HEK293 (cell line): ENCODE measurements at regions not wholly inside any gene's neighbourhood (a gene's known extent, or its start where the extent isn't known, plus 50 kb on each side); places are given as distances from the start of the nearest gene placed in this dataset.

Source experiments
- CTCF ChIA-PET: fragments of 350-600 bp; formaldehyde crosslinking; extraction: SDS; loops from one replicate; lab custom pipeline; 2021; ENCODE audit warnings: antibody characterized with exemption; lab: Yijun Ruan, JAX
- POLR2A ChIA-PET: fragments of 300-600 bp; formaldehyde crosslinking; extraction: SDS; loops from one replicate; lab custom pipeline; 2020; ENCODE audit warnings: antibody characterized with exemption, inconsistent platforms; lab: Yijun Ruan, JAX
- H3K27ac ChIP-seq: fragments of 200-500 bp; sonication (Bioruptor generic); 2 replicates; pipeline ENCODE4 v1.5.1; 2014; ENCODE audit warnings: low read depth, low read length, control low read depth, inconsistent platforms; ENCODE audit errors: extremely low read depth
- H3K36me3 ChIP-seq, 2 experiments: fragments of 200-500 bp in 1 of 2; sonication (Bioruptor generic) in 1 of 2; 1 replicate in 1 of 2; 2 replicates in 1 of 2; pipeline ENCODE4 v1.5.1; 2014 to 2017; ENCODE audit warnings: inconsistent platforms in 2 of 2, low read length in 2 of 2; ENCODE audit not compliant: control insufficient read depth in 2 of 2, insufficient read depth in 1 of 2
- H3K4me1 ChIP-seq: fragments of 200-500 bp; sonication (Bioruptor generic); 2 replicates; pipeline ENCODE4 v1.5.1; 2014; ENCODE audit warnings: mild to moderate bottlenecking, low read length, inconsistent platforms; ENCODE audit not compliant: control insufficient read depth, insufficient read depth
- H3K4me3 ChIP-seq: 2 replicates; pipeline ENCODE4 v1.5.1; 2011; ENCODE audit warnings: low read depth, mild to moderate bottlenecking, control low read depth, low read length, moderate library complexity
- H3K9me3 ChIP-seq: fragments of 200-500 bp; sonication (Bioruptor generic); 2 replicates; pipeline ENCODE4 v1.5.1; 2014; ENCODE audit warnings: low read depth, low read length, inconsistent platforms; ENCODE audit not compliant: control insufficient read depth, insufficient read depth
- ZBTB10 ChIP-seq: fragments of 450-650 bp; formaldehyde crosslinking; IDR thresholded peaks from 2 replicates; pipeline ENCODE4 v1.5.1; 2016; ENCODE audit warnings: missing biosample characterization, missing genetic modification characterization
- ZBTB11 ChIP-seq: fragments of 450-650 bp; formaldehyde crosslinking; conservative IDR thresholded peaks from 2 replicates; pipeline ENCODE4 v1.5.1; 2016; ENCODE audit warnings: low read depth, missing biosample characterization, missing genetic modification characterization
- ZBTB21 ChIP-seq: fragments of 450-650 bp; formaldehyde crosslinking; IDR thresholded peaks from 2 replicates; pipeline ENCODE4 v1.5.1; 2017; ENCODE audit warnings: missing biosample characterization, missing genetic modification characterization
- ZBTB49 ChIP-seq: fragments of 450-650 bp; formaldehyde crosslinking; IDR thresholded peaks from 2 replicates; pipeline ENCODE4 v1.5.1; 2016; ENCODE audit warnings: missing biosample characterization, missing genetic modification characterization, low read depth
- ZNF140 ChIP-seq: fragments of 450-650 bp; formaldehyde crosslinking; IDR thresholded peaks from 2 replicates; pipeline ENCODE4 v1.5.1; 2016; ENCODE audit warnings: missing biosample characterization, missing genetic modification characterization
- ZNF37A ChIP-seq: fragments of 450-650 bp; IDR thresholded peaks from 2 replicates; pipeline ENCODE4 v1.5.1; 2018; ENCODE audit warnings: missing biosample characterization, missing genetic modification characterization
- ZNF518A ChIP-seq: fragments of 450-650 bp; formaldehyde crosslinking; conservative IDR thresholded peaks from 2 replicates; pipeline ENCODE4 v1.5.1; 2016; ENCODE audit warnings: low read depth, missing biosample characterization, missing genetic modification characterization
- ZNF544 ChIP-seq: fragments of 450-650 bp; formaldehyde crosslinking; IDR thresholded peaks from 2 replicates; pipeline ENCODE4 v1.5.0; 2017; ENCODE audit warnings: missing biosample characterization, missing genetic modification characterization
- ZSCAN23 ChIP-seq: fragments of 450-650 bp; formaldehyde crosslinking; IDR thresholded peaks from 2 replicates; pipeline ENCODE4 v1.5.1; 2016; ENCODE audit warnings: missing biosample characterization, missing genetic modification characterization
- TF ChIP-seq, protein P1 (sequence below): fragments of 450-650 bp; formaldehyde crosslinking; IDR thresholded peaks from 2 replicates; pipeline ENCODE4 v1.5.1; 2016; ENCODE audit warnings: missing biosample characterization, missing genetic modification characterization
- TF ChIP-seq, protein P2 (sequence below): fragments of 450-650 bp; formaldehyde crosslinking; IDR thresholded peaks from 2 replicates; pipeline ENCODE4 v1.5.1; 2016; ENCODE audit warnings: missing biosample characterization, missing genetic modification characterization

DNA sequence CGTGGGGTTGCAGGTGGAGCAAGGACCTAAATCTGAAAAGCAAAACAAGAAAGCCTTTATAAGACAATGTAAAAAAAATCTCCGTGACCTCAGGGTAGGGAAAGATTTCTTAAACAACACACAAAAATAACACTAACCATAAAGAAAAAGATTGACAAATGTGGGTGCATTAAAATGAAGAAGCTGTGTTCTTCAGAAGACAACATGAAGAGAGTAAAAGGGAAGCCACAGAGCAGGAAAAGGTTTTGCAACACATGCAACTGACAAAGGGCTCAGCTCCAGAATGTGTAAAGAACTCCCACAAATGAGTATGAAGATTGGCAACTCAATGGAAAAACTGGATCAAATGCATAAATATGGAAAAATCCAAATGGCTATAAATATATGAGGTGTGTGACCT lies 74.2 kb downstream of the MAGEF1 start:
- POLR2A ChIA-PET = no interaction called here
- TF ChIP-seq ZNF140 (tag by site-specific recombination) = no peak
- no peak for TF ChIP-seq ZBTB10 (tag by site-specific recombination)
- TF ChIP-seq ZBTB49 = no peak
- TF ChIP-seq ZNF37A (tag by site-specific recombination) = no peak
- TF ChIP-seq, protein P1, sequence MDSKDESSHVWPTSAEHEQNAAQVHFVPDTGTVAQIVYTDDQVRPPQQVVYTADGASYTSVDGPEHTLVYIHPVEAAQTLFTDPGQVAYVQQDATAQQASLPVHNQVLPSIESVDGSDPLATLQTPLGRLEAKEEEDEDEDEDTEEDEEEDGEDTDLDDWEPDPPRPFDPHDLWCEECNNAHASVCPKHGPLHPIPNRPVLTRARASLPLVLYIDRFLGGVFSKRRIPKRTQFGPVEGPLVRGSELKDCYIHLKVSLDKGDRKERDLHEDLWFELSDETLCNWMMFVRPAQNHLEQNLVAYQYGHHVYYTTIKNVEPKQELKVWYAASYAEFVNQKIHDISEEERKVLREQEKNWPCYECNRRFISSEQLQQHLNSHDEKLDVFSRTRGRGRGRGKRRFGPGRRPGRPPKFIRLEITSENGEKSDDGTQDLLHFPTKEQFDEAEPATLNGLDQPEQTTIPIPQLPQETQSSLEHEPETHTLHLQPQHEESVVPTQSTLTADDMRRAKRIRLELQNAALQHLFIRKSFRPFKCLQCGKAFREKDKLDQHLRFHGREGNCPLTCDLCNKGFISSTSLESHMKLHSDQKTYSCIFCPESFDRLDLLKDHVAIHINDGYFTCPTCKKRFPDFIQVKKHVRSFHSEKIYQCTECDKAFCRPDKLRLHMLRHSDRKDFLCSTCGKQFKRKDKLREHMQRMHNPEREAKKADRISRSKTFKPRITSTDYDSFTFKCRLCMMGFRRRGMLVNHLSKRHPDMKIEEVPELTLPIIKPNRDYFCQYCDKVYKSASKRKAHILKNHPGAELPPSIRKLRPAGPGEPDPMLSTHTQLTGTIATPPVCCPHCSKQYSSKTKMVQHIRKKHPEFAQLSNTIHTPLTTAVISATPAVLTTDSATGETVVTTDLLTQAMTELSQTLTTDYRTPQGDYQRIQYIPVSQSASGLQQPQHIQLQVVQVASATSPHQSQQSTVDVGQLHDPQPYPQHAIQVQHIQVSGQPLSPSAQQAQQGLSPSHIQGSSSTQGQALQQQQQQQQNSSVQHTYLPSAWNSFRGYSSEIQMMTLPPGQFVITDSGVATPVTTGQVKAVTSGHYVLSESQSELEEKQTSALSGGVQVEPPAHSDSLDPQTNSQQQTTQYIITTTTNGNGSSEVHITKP (tag by site-specific recombination) = no peak
- TF ChIP-seq ZBTB21 (tag by site-specific recombination) = no peak
- no peak for TF ChIP-seq ZSCAN23 (tag by site-specific recombination)
- TF ChIP-seq ZBTB11 (tag by site-specific recombination) = no peak
- TF ChIP-seq ZNF518A (tag by site-specific recombination) = no peak
- no peak for TF ChIP-seq ZNF544
- TF ChIP-seq, protein P2, sequence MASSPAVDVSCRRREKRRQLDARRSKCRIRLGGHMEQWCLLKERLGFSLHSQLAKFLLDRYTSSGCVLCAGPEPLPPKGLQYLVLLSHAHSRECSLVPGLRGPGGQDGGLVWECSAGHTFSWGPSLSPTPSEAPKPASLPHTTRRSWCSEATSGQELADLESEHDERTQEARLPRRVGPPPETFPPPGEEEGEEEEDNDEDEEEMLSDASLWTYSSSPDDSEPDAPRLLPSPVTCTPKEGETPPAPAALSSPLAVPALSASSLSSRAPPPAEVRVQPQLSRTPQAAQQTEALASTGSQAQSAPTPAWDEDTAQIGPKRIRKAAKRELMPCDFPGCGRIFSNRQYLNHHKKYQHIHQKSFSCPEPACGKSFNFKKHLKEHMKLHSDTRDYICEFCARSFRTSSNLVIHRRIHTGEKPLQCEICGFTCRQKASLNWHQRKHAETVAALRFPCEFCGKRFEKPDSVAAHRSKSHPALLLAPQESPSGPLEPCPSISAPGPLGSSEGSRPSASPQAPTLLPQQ (tag by site-specific recombination) = no peak
- H3K4me3 ChIP-seq = no peak overlapping the region
- no peaks in the 10 kb centered on the region for H3K36me3 ChIP-seq
- H3K4me1 ChIP-seq = peaks cover 3% of the 10 kb centered on the region; the same call in 1 of the 2 replicates
- H3K27ac ChIP-seq = no peak overlapping the region
- H3K9me3 ChIP-seq = no peaks in the 10 kb centered on the region
- CTCF ChIA-PET = no interaction called here
